Esophagus muscularis mucosa (tissue), 4 donors: ENCODE measurements at regions not wholly inside any gene's neighbourhood (a gene's known extent, or its start where the extent isn't known, plus 50 kb on each side); places are given as distances from the start of the nearest gene placed in this dataset.

ENCODE experiments used
- DNase-seq: peaks from one replicate; pipeline ENCODE4 v3.0.0-alpha.2; 2017; ENCODE audit errors: extremely low spot score
- H3K27ac ChIP-seq, 4 donors: fragments of 200-600 bp; sonication (generic); replicated peaks in 1 of 4; 1 replicate in 3 of 4; 2 replicates in 1 of 4; pipeline ENCODE4 v1.5.1; 2016 to 2019; ENCODE audit warnings: mild to moderate bottlenecking in 1 of 4
- H3K27me3 ChIP-seq, 4 donors: fragments of 200-600 bp; sonication (generic); one replicate each; pipeline versions ENCODE4 v1.5.1 to v1.6.0; 2016 to 2019
- H3K36me3 ChIP-seq, 4 donors: fragments of 200-600 bp; sonication (generic); one replicate each; pipeline ENCODE4 v1.5.1; 2016 to 2019
- H3K4me1 ChIP-seq, 4 donors: fragments of 200-600 bp; sonication (generic); one replicate each; pipeline ENCODE4 v1.5.1; 2016 to 2019
- H3K4me3 ChIP-seq, 4 donors: fragments of 200-600 bp; sonication (generic); 1 replicate in 2 of 4; 2 replicates in 2 of 4; pipeline ENCODE4 v1.5.1; 2016 to 2019; ENCODE audit warnings: mild to moderate bottlenecking in 4 of 4, moderate library complexity in 1 of 4
- H3K9me3 ChIP-seq, 4 donors: fragments of 200-600 bp; sonication (generic); 1 replicate in 3 of 4; 2 replicates in 1 of 4; pipeline ENCODE4 v1.5.1; 2016 to 2019
- CTCF ChIP-seq, 3 experiments: fragments of 200-600 bp in 2 of 3; fragments of 450-650 bp in 1 of 3; sonication (generic) in 2 of 3; IDR thresholded peaks; one replicate each; pipeline ENCODE4 v1.5.1; 2017 to 2019; ENCODE audit warnings: antibody characterized with exemption in 3 of 3, mild to moderate bottlenecking in 2 of 3, moderate library complexity in 1 of 3
- EP300 ChIP-seq: sonication (generic); formaldehyde crosslinking; IDR thresholded peaks from one replicate; pipeline ENCODE4 v1.6.1; 2017; ENCODE audit warnings: antibody characterized with exemption
- POLR2A ChIP-seq: fragments of 450-650 bp; IDR thresholded peaks from one replicate; pipeline ENCODE4 v1.6.1; 2017; ENCODE audit warnings: antibody characterized with exemption, moderate library complexity, mild to moderate bottlenecking, low read depth
- POLR2AphosphoS5 ChIP-seq, 2 donors: sonication (generic); formaldehyde crosslinking; IDR thresholded peaks; one replicate each; pipeline ENCODE4 v1.6.1; 2017; ENCODE audit warnings: antibody characterized with exemption in 2 of 2
- WGBS: methylation state at CpG from one replicate; pipeline ENCODE4 v1.1.5; 2018; 5-methylcytosine and 5-hydroxymethylcytosine counted together
- intact Hi-C: fragments of 100-400 bp; cut with DNase I; formaldehyde crosslinking; loops from one replicate; pipeline ENCODE4 v1.15.1; 2023

- Histone ChIP-seq H3K4me1 (peaks cover 36 to 65% (median 56%) of the 10 kb centered on the region in 4 donors), H3K27me3 (no peaks in the 10 kb centered on the region), H3K9me3 (no peaks in the 10 kb centered on the region), H3K27ac (peak overlapping the region; percentile 94 to 96 (median 95)), H3K4me3 (no peak overlapping the region), H3K36me3 (no peaks in the 10 kb centered on the region)
- intact Hi-C loops = loop anchor here (5.0 kb wide), 1 partner anchor 109 kb away; no protein-coding TSS in a partner anchor
- 78% methylated on average over 7 of the region's 7 CpGs for WGBS
- TF ChIP-seq CTCF (IDR thresholded peaks at IDR 0.05) (no peak), POLR2AphosphoS5 (IDR thresholded peaks at IDR 0.05) (no peak), POLR2A (no peak), EP300 (no peak)
- no peak for DNase-seq
Measured at GRCh38 chr2:64861452-64862397, 127.5 kb upstream of the SLC1A4 start.

GRCh38 chr2:64862623-64863022 is 126.6 kb upstream of the SLC1A4 start:
- intact Hi-C loops = loop anchor here (5.0 kb wide), 1 partner anchor 110 kb away; no protein-coding TSS in a partner anchor
- Histone ChIP-seq H3K27ac (no peak overlapping the region), H3K9me3 (no peaks in the 10 kb centered on the region), H3K27me3 (no peaks in the 10 kb centered on the region), H3K36me3 (no peaks in the 10 kb centered on the region), H3K4me3 (no peak overlapping the region), H3K4me1 (peaks cover 30 to 58% (median 47%) of the 10 kb centered on the region in 4 donors)
- TF ChIP-seq POLR2AphosphoS5 (IDR thresholded peaks at IDR 0.05) (no peak), EP300 (no peak), POLR2A (no peak), CTCF (IDR thresholded peaks at IDR 0.05) (no peak)
- 61% methylated on average over 1 of the region's 1 CpG for WGBS
- no peak for DNase-seq

GRCh38 chr2:64863097-64863820 is 125.9 kb upstream of the SLC1A4 start:
- intact Hi-C loops = loop anchor here (5.0 kb wide), 1 partner anchor 111 kb away; no protein-coding TSS in a partner anchor
- 78% methylated on average over 4 of the region's 4 CpGs for WGBS
- peaks cover 23 to 52% (median 41%) of the 10 kb centered on the region in 4 donors for H3K4me1 ChIP-seq
- H3K27ac ChIP-seq = no peak overlapping the region
- H3K4me3 ChIP-seq = no peak overlapping the region
- no peaks in the 10 kb centered on the region for H3K36me3 ChIP-seq
- no peaks in the 10 kb centered on the region for H3K9me3 ChIP-seq
- no peak for DNase-seq
- no peak for TF ChIP-seq EP300
- TF ChIP-seq POLR2AphosphoS5 (IDR thresholded peaks at IDR 0.05) = no peak
- TF ChIP-seq POLR2A = no peak
- no peak for TF ChIP-seq CTCF (IDR thresholded peaks at IDR 0.05)
- no peaks in the 10 kb centered on the region for H3K27me3 ChIP-seq

- peak overlapping the region; percentile 67 to 80 (median 72) for H3K4me3 ChIP-seq
- no peaks in the 10 kb centered on the region for H3K27me3 ChIP-seq
- peak overlapping the region; percentile 87 to 92 (median 90) for H3K27ac ChIP-seq
- H3K4me1 ChIP-seq = peaks cover 10 to 32% (median 21%) of the 10 kb centered on the region in 4 donors
- no peak for TF ChIP-seq EP300
- peak; percentile 89 to 97 (median 96) for TF ChIP-seq CTCF (IDR thresholded peaks at IDR 0.05)
- intact Hi-C loops = loop anchor here (2.0 kb wide), 3 partner anchors 218 to 342 kb away; no protein-coding TSS in a partner anchor
- H3K9me3 ChIP-seq = no peaks in the 10 kb centered on the region
- WGBS = 4% methylated on average over 9 of the region's 67 CpGs
- no peak for DNase-seq
- no peaks in the 10 kb centered on the region for H3K36me3 ChIP-seq
Measured at GRCh38 chr2:64865073-64865830, 123.9 kb upstream of the SLC1A4 start.
